HG02623 (cell line): ENCODE measurements at regions not wholly inside any gene's neighbourhood (a gene's known extent, or its start where the extent isn't known, plus 50 kb on each side); places are given as distances from the start of the nearest gene placed in this dataset.

Experiments used
- ATAC-seq: cut with Tn5 transposase; IDR thresholded peaks from one replicate; pipeline ENCODE4 v1.9.1; 2021; ENCODE audit warnings: moderate library complexity; ENCODE audit not compliant: unreplicated experiment

GRCh38 chr10:78849115-78849514 is 219.7 kb upstream of the ZMIZ1 start:
- ATAC-seq: no peak

GRCh38 chr10:78849731-78850130 is 219.0 kb upstream of the ZMIZ1 start:
- no peak for ATAC-seq

GRCh38 chr10:78850644-78851435 is 217.9 kb upstream of the ZMIZ1 start:
- no peak for ATAC-seq

GRCh38 chr10:78851647-78852046 is 217.1 kb upstream of the ZMIZ1 start:
- ATAC-seq: no peak

GRCh38 chr10:78852466-78853240 is 216.1 kb upstream of the ZMIZ1 start:
- no peak for ATAC-seq

- no peak for ATAC-seq
These were observed 214.9 kb upstream of the ZMIZ1 start for GRCh38 chr10:78853864-78854263.

- ATAC-seq: no peak
These were observed 212.3 kb upstream of the ZMIZ1 start for GRCh38 chr10:78856421-78856820.

GRCh38 chr10:78857193-78857592 is 211.6 kb upstream of the ZMIZ1 start:
- ATAC-seq: no peak

GRCh38 chr10:78859266-78859665 is 209.5 kb upstream of the ZMIZ1 start:
- no peak for ATAC-seq

GRCh38 chr10:78859769-78860168 is 209.0 kb upstream of the ZMIZ1 start:
- ATAC-seq: no peak

- no peak for ATAC-seq
These were observed 208.4 kb upstream of the ZMIZ1 start for GRCh38 chr10:78860260-78860914.

GRCh38 chr10:78861529-78862327 is 207.0 kb upstream of the ZMIZ1 start:
- ATAC-seq: no peak

GRCh38 chr10:78862328-78862640 is 206.5 kb upstream of the ZMIZ1 start:
- no peak for ATAC-seq

GRCh38 chr10:78863140-78863905 is 205.4 kb upstream of the ZMIZ1 start:
- ATAC-seq: no peak

- no peak for ATAC-seq
These were observed 204.9 kb upstream of the ZMIZ1 start for GRCh38 chr10:78863906-78864239.

- ATAC-seq: no peak
These were observed 203.8 kb upstream of the ZMIZ1 start for GRCh38 chr10:78864761-78865537.

GRCh38 chr10:78865538-78865875 is 203.3 kb upstream of the ZMIZ1 start:
- no peak for ATAC-seq

GRCh38 chr10:78865931-78866717 is 202.6 kb upstream of the ZMIZ1 start:
- ATAC-seq: no peak
